ENCODE measurements at regions not wholly inside any gene's neighbourhood (a gene's known extent, or its start where the extent isn't known, plus 50 kb on each side); places are given as distances from the start of the nearest gene placed in this dataset.
A peak's percentile ranks its signal among the peaks of the same experiment; 100 is the strongest.

DNA sequence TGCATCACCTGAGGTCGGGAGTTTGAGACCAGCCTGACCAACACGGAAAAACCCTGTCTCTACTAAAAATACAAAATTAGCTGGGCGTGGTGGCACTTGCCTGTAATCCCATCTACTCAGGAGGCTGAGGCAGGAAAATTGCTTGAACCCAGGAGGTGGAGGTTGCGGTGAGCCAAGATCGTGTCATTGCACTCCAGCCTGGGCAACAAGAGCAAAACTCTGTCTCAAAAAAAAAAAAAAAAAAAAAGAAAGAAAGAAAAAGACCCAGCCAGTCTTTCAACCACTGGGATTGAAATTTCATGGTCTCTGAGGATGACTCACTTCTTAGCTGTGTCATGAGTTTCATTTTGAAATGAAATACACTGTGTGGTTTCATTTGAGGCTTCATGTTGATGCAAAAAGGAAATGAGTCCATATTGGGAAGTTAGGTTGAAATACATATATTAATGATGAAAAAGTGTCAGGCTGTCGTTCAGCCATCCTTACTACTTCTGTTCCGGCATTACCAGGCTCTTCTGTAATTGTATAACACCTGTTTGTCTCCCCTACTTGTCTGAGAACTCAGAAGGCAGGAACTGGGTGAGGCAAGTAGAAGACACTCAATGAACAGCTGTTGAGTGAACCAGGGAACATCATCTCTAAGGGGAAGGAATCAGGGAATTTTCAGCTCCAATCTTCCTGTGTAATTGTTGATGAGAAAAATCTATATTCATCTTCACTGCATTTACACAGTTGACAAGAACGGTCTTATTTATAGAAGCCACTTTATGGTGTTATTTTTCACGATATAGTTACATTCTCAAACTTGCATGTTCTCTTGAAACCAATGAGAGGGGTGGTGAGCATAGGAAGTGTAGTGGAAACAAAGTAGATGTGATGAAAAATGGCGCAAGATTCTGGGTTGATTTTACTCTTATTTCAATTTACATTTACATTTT, 87.4 kb downstream of the NFKBIZ start:
- H2AFZ ChIP-seq (ENCODE audit: low read depth): peak overlapping the region; percentile 23; the same call in 1 of the 2 replicates
- no peaks in the 10 kb centered on the region for H3K79me2 ChIP-seq (ENCODE audit: insufficient read depth, low read depth)
- no peaks in the 10 kb centered on the region for H3K27me3 ChIP-seq (ENCODE audit: insufficient read depth, low read depth)
- no peaks in the 10 kb centered on the region for H3K36me3 ChIP-seq (ENCODE audit: insufficient read depth)
- TF ChIP-seq, protein P1, sequence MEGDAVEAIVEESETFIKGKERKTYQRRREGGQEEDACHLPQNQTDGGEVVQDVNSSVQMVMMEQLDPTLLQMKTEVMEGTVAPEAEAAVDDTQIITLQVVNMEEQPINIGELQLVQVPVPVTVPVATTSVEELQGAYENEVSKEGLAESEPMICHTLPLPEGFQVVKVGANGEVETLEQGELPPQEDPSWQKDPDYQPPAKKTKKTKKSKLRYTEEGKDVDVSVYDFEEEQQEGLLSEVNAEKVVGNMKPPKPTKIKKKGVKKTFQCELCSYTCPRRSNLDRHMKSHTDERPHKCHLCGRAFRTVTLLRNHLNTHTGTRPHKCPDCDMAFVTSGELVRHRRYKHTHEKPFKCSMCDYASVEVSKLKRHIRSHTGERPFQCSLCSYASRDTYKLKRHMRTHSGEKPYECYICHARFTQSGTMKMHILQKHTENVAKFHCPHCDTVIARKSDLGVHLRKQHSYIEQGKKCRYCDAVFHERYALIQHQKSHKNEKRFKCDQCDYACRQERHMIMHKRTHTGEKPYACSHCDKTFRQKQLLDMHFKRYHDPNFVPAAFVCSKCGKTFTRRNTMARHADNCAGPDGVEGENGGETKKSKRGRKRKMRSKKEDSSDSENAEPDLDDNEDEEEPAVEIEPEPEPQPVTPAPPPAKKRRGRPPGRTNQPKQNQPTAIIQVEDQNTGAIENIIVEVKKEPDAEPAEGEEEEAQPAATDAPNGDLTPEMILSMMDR (conservative IDR thresholded peaks at IDR 0.05; ENCODE audit: low read depth, low read length): no peak
- H3K4me3 ChIP-seq (IDR thresholded peaks at IDR 0.05; ENCODE audit: insufficient read depth, low read depth, low read length): no peak overlapping the region
- no peaks in the 10 kb centered on the region for H4K20me1 ChIP-seq (ENCODE audit: insufficient read depth)
- H3K4me1 ChIP-seq (ENCODE audit: low read depth, poor library complexity, severe bottlenecking): peaks cover 58% of the 10 kb centered on the region
- H3K4me2 ChIP-seq: peak overlapping the region; percentile 40
- H3K27ac ChIP-seq: peak overlapping the region; percentile 51
- peak overlapping the region; percentile 15; the same call in 1 of the 2 replicates for H3K9ac ChIP-seq

DNA sequence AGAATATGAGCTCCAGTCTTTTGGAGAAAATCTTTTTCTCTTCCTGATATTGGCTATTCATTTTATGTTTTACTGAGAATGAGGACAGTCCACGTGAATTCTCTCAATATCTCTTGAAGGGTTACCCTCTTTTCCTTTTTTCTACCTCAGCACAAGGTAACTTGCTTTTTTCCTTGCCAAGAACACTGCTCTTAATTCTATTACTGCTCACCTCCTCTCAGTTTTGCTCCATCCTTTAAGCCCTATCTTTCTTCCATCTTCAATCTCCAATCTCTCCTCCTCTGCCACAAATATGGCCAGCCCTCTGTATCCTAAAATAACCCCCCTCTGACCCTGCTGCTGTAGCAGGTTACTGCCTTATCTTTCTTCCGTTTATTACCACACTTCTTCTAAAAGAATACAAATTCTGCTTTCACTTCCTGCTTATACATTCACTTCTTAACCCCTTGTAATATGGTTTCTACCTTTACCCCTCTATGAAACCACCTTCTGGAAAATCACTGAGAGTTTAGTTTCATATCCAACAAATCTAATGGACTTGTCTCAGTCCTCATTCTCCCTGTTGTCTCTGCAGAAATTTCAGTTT, 89.0 kb downstream of the NFKBIZ start:
- Histone ChIP-seq H3K4me2 (peak overlapping the region; percentile 40; the same call in 1 of the 2 replicates), H2AFZ (ENCODE audit: low read depth) (no peak overlapping the region), H4K20me1 (ENCODE audit: insufficient read depth) (no peaks in the 10 kb centered on the region), H3K9ac (no peak overlapping the region), H3K79me2 (ENCODE audit: insufficient read depth, low read depth) (no peaks in the 10 kb centered on the region), H3K36me3 (ENCODE audit: insufficient read depth) (no peaks in the 10 kb centered on the region), H3K27me3 (ENCODE audit: insufficient read depth, low read depth) (no peaks in the 10 kb centered on the region), H3K4me3 (IDR thresholded peaks at IDR 0.05; ENCODE audit: insufficient read depth, low read depth, low read length) (no peak overlapping the region), H3K4me1 (ENCODE audit: low read depth, poor library complexity, severe bottlenecking) (peaks cover 57% of the 10 kb centered on the region), H3K27ac (no peak overlapping the region)
- TF ChIP-seq, protein P1 (conservative IDR thresholded peaks at IDR 0.05; ENCODE audit: low read depth, low read length): no peak

DNA sequence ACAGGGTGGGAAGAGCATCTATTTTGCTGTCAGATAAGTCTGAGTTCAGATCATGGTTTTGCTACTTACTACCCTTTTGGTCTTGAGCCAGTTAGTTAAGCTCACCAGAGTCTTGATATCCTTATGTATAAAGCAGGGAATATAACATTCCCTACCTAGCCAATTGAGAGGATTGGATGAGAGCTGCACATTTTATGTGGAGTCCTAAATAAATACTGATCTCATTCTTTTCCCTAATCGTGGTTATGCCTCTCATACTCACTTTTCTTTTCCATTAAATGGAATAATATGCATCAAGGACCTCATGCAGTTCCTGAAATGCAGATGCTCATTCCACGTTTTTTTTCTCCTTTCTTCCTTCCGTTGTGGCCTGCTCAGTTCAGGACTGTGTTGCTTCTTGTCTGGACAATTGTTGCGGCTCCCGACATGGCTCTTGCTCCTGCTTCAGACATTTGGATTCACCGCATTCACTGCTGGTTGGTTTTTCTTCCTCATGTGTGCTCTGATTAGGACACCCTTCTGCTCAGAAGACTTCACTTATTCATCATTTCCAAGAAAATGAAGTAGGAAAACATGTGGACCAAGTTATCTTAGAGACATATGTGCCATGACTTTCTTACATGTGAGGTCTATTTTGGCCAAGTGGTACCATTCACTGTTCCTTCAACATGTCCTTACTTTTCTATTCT, 90.2 kb downstream of the NFKBIZ start:
- Histone ChIP-seq H3K9ac (no peak overlapping the region), H3K4me1 (ENCODE audit: low read depth, poor library complexity, severe bottlenecking) (peaks cover 56% of the 10 kb centered on the region), H3K27ac (no peak overlapping the region), H3K4me2 (no peak overlapping the region), H4K20me1 (ENCODE audit: insufficient read depth) (no peaks in the 10 kb centered on the region), H3K36me3 (ENCODE audit: insufficient read depth) (no peaks in the 10 kb centered on the region), H3K4me3 (IDR thresholded peaks at IDR 0.05; ENCODE audit: insufficient read depth, low read depth, low read length) (no peak overlapping the region), H3K27me3 (ENCODE audit: insufficient read depth, low read depth) (no peaks in the 10 kb centered on the region), H2AFZ (ENCODE audit: low read depth) (no peak overlapping the region), H3K79me2 (ENCODE audit: insufficient read depth, low read depth) (no peaks in the 10 kb centered on the region)
- TF ChIP-seq, protein P1 (conservative IDR thresholded peaks at IDR 0.05; ENCODE audit: low read depth, low read length): no peak

DNA sequence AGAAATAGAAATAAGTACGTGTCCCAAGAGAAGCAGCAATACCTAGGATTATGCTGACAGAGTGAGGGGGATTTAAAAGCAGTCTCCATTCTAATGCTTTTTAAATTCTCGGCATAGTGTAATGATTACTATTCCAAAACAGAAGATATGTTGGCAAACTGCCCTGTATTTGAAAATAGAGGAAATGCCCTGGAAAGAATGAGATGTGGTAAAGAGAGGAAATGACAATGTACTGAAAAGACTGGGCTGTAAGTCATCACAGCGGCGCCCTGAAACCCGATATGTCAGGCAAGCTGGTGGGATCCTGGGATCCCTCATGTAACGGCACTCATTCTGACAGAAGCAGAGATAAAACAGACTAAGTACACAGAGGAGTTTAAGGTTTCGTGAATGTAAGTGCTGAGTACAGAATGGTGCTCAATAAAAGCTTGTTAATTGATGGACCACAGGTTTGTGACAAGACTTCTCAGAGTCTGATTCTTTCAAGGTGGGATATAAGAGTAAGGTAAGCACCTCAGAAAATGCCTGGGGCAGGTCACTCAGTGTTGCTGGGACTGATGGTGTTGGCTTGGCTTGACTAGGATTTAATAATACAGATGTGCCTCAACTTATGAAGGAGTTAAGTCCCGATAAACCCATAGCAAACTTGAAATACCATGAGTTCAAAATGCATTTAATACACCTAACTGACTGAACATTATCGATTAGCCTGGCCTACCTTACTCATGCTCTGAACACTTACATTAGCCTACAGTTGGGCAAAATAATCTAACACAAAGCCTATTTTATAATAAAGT, 91.4 kb downstream of the NFKBIZ start:
- H3K4me2 ChIP-seq: no peak overlapping the region
- peaks cover 53% of the 10 kb centered on the region for H3K4me1 ChIP-seq (ENCODE audit: low read depth, poor library complexity, severe bottlenecking)
- H4K20me1 ChIP-seq (ENCODE audit: insufficient read depth): no peaks in the 10 kb centered on the region
- no peak overlapping the region for H3K4me3 ChIP-seq (IDR thresholded peaks at IDR 0.05; ENCODE audit: insufficient read depth, low read depth, low read length)
- H3K79me2 ChIP-seq (ENCODE audit: insufficient read depth, low read depth): no peaks in the 10 kb centered on the region
- TF ChIP-seq, protein P1 (conservative IDR thresholded peaks at IDR 0.05; ENCODE audit: low read depth, low read length): no peak
- no peak overlapping the region for H3K27ac ChIP-seq
- H2AFZ ChIP-seq (ENCODE audit: low read depth): no peak overlapping the region
- no peak overlapping the region for H3K9ac ChIP-seq
- H3K27me3 ChIP-seq (ENCODE audit: insufficient read depth, low read depth): no peaks in the 10 kb centered on the region
- no peaks in the 10 kb centered on the region for H3K36me3 ChIP-seq (ENCODE audit: insufficient read depth)
